H1 (cell line): ENCODE measurements at regions not wholly inside any gene's neighbourhood (a gene's known extent, or its start where the extent isn't known, plus 50 kb on each side); places are given as distances from the start of the nearest gene placed in this dataset.

Source experiments
- EP300 ChIP-seq, 2 experiments: IDR thresholded peaks; 1 replicate in 1 of 2; 2 replicates in 1 of 2; pipeline ENCODE4 v1.6.1; 2011 to 2012; ENCODE audit warnings: low read depth in 2 of 2, low read length in 2 of 2, mild to moderate bottlenecking in 2 of 2, borderline replicate concordance in 1 of 2, inconsistent platforms in 1 of 2, moderate library complexity in 1 of 2
- EZH2 ChIP-seq: fragments of 200-600 bp; sonication (generic); IDR thresholded peaks from 2 replicates; pipeline ENCODE4 v1.7.1; 2012; ENCODE audit warnings: low read depth, mild to moderate bottlenecking, moderate library complexity, low read length, inconsistent platforms; ENCODE audit not compliant: severe bottlenecking
- MAFK ChIP-seq: IDR thresholded peaks from 2 replicates; pipeline ENCODE4 v1.6.1; 2012; ENCODE audit warnings: low read depth, mild to moderate bottlenecking, improper control_type of control experiment, low read length
- POLR2A ChIP-seq, 2 experiments: IDR thresholded peaks; 1 replicate in 1 of 2; 2 replicates in 1 of 2; pipeline ENCODE4 v1.6.1; 2011; ENCODE audit warnings: low read depth in 2 of 2, low read length in 2 of 2, mild to moderate bottlenecking in 2 of 2; ENCODE audit errors: control extremely low read depth in 1 of 2
- RAD21 ChIP-seq, 2 experiments: IDR thresholded peaks in 1 of 2; conservative IDR thresholded peaks in 1 of 2; 2 replicates each; pipeline ENCODE4 v1.6.1; 2011; ENCODE audit warnings: low read depth in 2 of 2, low read length in 2 of 2, improper control_type of control experiment in 1 of 2, inconsistent platforms in 1 of 2, mild to moderate bottlenecking in 1 of 2, moderate library complexity in 1 of 2
- RXRA ChIP-seq: IDR thresholded peaks from 2 replicates; pipeline ENCODE4 v1.6.1; 2011; ENCODE audit warnings: low read depth, mild to moderate bottlenecking, low read length, moderate library complexity; ENCODE audit not compliant: insufficient read depth
- SAP30 ChIP-seq: fragments of 300-600 bp; sonication (generic); IDR thresholded peaks from 2 replicates; pipeline ENCODE4 v1.7.1; 2012; ENCODE audit warnings: low read length, moderate library complexity, mild to moderate bottlenecking, inconsistent platforms; ENCODE audit not compliant: insufficient read depth, insufficient replicate concordance
- TAF1 ChIP-seq: IDR thresholded peaks from 2 replicates; pipeline ENCODE4 v1.6.1; 2011; ENCODE audit warnings: mild to moderate bottlenecking, low read depth, low read length
- TF ChIP-seq, protein P1 (sequence below), 3 experiments: IDR thresholded peaks; 1 replicate in 2 of 3; 2 replicates in 1 of 3; pipeline versions ENCODE4 v1.5.1 to v1.6.1; 2011; ENCODE audit warnings: low read length in 3 of 3, mild to moderate bottlenecking in 3 of 3, inconsistent platforms in 2 of 3, low read depth in 1 of 3, moderate library complexity in 1 of 3; ENCODE audit not compliant: insufficient read depth in 1 of 3; ENCODE audit errors: control extremely low read depth in 1 of 3
- TF ChIP-seq, protein P2 (sequence below): IDR thresholded peaks from 2 replicates; pipeline ENCODE4 v1.6.1; 2012; ENCODE audit warnings: inconsistent platforms

DNA sequence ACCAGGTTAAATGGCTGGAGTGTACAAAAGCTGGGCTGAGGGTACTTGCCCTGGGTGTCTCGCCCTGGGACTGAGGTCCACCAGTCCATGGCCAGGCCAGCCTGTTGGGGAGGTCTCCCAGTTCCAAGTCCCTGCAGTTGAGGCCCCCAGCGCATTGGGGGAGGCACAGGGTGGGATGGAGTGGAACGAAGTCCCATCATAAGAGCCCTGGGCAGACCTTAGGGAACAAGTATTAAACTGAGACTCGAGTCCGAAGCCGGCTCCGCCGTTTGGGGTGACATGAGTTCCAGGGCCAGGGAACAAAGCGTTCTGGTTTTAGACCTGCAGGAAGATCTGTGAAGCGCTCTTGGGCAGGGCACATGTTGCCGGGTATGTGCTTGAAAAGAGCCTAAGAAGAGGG, 84.7 kb downstream of the ALG10 start:
- TF ChIP-seq, protein P1, sequence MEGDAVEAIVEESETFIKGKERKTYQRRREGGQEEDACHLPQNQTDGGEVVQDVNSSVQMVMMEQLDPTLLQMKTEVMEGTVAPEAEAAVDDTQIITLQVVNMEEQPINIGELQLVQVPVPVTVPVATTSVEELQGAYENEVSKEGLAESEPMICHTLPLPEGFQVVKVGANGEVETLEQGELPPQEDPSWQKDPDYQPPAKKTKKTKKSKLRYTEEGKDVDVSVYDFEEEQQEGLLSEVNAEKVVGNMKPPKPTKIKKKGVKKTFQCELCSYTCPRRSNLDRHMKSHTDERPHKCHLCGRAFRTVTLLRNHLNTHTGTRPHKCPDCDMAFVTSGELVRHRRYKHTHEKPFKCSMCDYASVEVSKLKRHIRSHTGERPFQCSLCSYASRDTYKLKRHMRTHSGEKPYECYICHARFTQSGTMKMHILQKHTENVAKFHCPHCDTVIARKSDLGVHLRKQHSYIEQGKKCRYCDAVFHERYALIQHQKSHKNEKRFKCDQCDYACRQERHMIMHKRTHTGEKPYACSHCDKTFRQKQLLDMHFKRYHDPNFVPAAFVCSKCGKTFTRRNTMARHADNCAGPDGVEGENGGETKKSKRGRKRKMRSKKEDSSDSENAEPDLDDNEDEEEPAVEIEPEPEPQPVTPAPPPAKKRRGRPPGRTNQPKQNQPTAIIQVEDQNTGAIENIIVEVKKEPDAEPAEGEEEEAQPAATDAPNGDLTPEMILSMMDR (IDR thresholded peaks at IDR 0.05; ENCODE audit: control extremely low read depth in 1 of 3, insufficient read depth in 1 of 3, low read depth in 1 of 3, low read length in 3 of 3): no peak
- TF ChIP-seq EZH2 (no peak), RXRA (no peak), EP300 (IDR thresholded peaks at IDR 0.05; ENCODE audit: borderline replicate concordance in 1 of 2, low read depth in 2 of 2, low read length in 2 of 2) (no peak), POLR2A (IDR thresholded peaks at IDR 0.05; ENCODE audit: control extremely low read depth in 1 of 2, low read depth in 2 of 2, low read length in 2 of 2) (no peak), MAFK (no peak), RAD21 (IDR thresholded peaks at IDR 0.05 in 1 of 2, conservative IDR thresholded peaks at IDR 0.05 in 1 of 2; ENCODE audit: low read depth in 2 of 2, low read length in 2 of 2) (no peak), TAF1 (no peak), SAP30 (no peak)
- TF ChIP-seq, protein P2, sequence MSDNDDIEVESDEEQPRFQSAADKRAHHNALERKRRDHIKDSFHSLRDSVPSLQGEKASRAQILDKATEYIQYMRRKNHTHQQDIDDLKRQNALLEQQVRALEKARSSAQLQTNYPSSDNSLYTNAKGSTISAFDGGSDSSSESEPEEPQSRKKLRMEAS: no peak
